ENCODE measurements at regions not wholly inside any gene's neighbourhood (a gene's known extent, or its start where the extent isn't known, plus 50 kb on each side); places are given as distances from the start of the nearest gene placed in this dataset.

- H3K4me2 ChIP-seq (ENCODE audit: insufficient read depth, low read length), result no peak overlapping the region
- dilution Hi-C loops (cut with MboI; ENCODE audit: extremely low pct_ligation_motif_present, low sequenced_read_pairs), result no loop called here
- intact Hi-C loops (cut with micrococcal nuclease), result no loop called here
- H4K20me1 ChIP-seq (replicated peaks; ENCODE audit: control insufficient read depth, extremely low read depth, insufficient read depth, low read length), result no peaks in the 10 kb centered on the region
- H3K9me1 ChIP-seq (replicated peaks; ENCODE audit: control insufficient read depth, extremely low read depth, insufficient read depth, low read length), result no peaks in the 10 kb centered on the region
- no TSS peak for BruUV-seq (replicated peaks)
- TF ChIP-seq POLR2AphosphoS5 (IDR thresholded peaks at IDR 0.05; ENCODE audit: insufficient read depth, low read depth, low read length) (no peak), JUN (IDR thresholded peaks at IDR 0.05; ENCODE audit: borderline replicate concordance, insufficient read depth, insufficient read length, low read depth) (no peak), EZH2 (IDR thresholded peaks at IDR 0.05; ENCODE audit: borderline replicate concordance, low read depth, low read length, severe bottlenecking) (no peak), MYC (IDR thresholded peaks at IDR 0.05; ENCODE audit: low read depth, low read length) (no peak), CTCF (IDR thresholded peaks at IDR 0.05; ENCODE audit: extremely low read depth in 1 of 2, insufficient read depth in 1 of 2, low read depth in 1 of 2, low read length in 2 of 2) (no peak), GATA2 (IDR thresholded peaks at IDR 0.05; ENCODE audit: insufficient read depth, insufficient read length, low read depth, low read length) (no peak), POLR2A (IDR thresholded peaks at IDR 0.05; ENCODE audit: low read depth, low read length) (no peak), FOS (IDR thresholded peaks at IDR 0.05; ENCODE audit: borderline replicate concordance, insufficient read depth, low read length) (no peak)
- TF ChIP-seq, protein P1, sequence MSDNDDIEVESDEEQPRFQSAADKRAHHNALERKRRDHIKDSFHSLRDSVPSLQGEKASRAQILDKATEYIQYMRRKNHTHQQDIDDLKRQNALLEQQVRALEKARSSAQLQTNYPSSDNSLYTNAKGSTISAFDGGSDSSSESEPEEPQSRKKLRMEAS (IDR thresholded peaks at IDR 0.05; ENCODE audit: insufficient read depth, insufficient read length), result no peak
- H3K9me3 ChIP-seq (replicated peaks; ENCODE audit: control insufficient read depth, insufficient read depth, low read length), result peaks cover 2% of the 10 kb centered on the region
- no peaks in the 10 kb centered on the region for H3K36me3 ChIP-seq (ENCODE audit: control insufficient read depth in 2 of 2, extremely low read depth in 1 of 2, insufficient read depth in 2 of 2, low read length in 2 of 2)
- H3K4me1 ChIP-seq (ENCODE audit: control insufficient read depth, extremely low read depth, insufficient read depth, low read length), result no peaks in the 10 kb centered on the region
- DNase-seq (ENCODE audit: low read depth, low spot score) (no peak), FAIRE-seq (no peak)
- no peak overlapping the region for H3K9ac ChIP-seq (replicated peaks; ENCODE audit: extremely low read depth, insufficient read depth, low read length)
- no peak overlapping the region for H3K4me3 ChIP-seq (replicated peaks in 1 of 3; ENCODE audit: insufficient read depth in 1 of 3, low read depth in 1 of 3, low read length in 3 of 3)
- CTCF ChIA-PET, result interaction anchor here (0.9 kb wide), 1 partner anchor 11 kb away, joined by 3 read pairs; no protein-coding TSS in a partner anchor
- no peak overlapping the region for H2AFZ ChIP-seq (ENCODE audit: low read depth, low read length)
- H3K27ac ChIP-seq (ENCODE audit: insufficient read depth, low read depth, low read length), result no peak overlapping the region
- H3K27me3 ChIP-seq (ENCODE audit: control insufficient read depth in 2 of 2, insufficient read depth in 2 of 2, low read length in 2 of 2), result no peaks in the 10 kb centered on the region
- POLR2A ChIA-PET, result no interaction called here
- no peaks in the 10 kb centered on the region for H3K79me2 ChIP-seq (ENCODE audit: control insufficient read depth, insufficient read depth, low read length)
These were observed 274.1 kb upstream of the CHRM3 start for GRCh38 chr1:239112101-239112935.

Measured in endothelial cell of umbilical vein (primary cell).